K562 (cell line): ENCODE measurements at regions not wholly inside any gene's neighbourhood (a gene's known extent, or its start where the extent isn't known, plus 50 kb on each side); places are given as distances from the start of the nearest gene placed in this dataset.

Source experiments
- ATAC-seq: fragments of 200-7000 bp; cut with Tn5 transposase; 3 replicates; pipeline ENCODE4 v1.9.1; 2020; ENCODE audit warnings: moderate library complexity
- BruUV-seq: library from RNA; stranded (reverse); fragments of 400-500 nt; replicated peaks from 2 replicates; lab custom pipeline; 2021; lab: Mats Ljungman, UMichigan
- CTCF ChIA-PET: fragments of 300-600 bp; formaldehyde crosslinking; extraction: SDS; loops from one replicate; lab custom pipeline; 2021; ENCODE audit warnings: low intra/inter-chr PET ratio; lab: Yijun Ruan, JAX
- POLR2A ChIA-PET: fragments of 300-600, 350-650 bp; sonication (Branson Sonifier 250); formaldehyde crosslinking; extraction: SDS; loops from one replicate; lab custom pipeline; 2021; ENCODE audit warnings: antibody characterized with exemption, inconsistent platforms; lab: Yijun Ruan, JAX
- DNase-seq, 4 experiments: peaks; one replicate each; pipeline versions ENCODE4 v3.0.0 to v3.0.0-alpha.2; 2011 to 2018; ENCODE audit warnings: low spot score in 3 of 4, mixed read lengths in 3 of 4; ENCODE audit errors: extremely low read depth in 1 of 4
- FAIRE-seq: peaks from 2 replicates; lab custom pipeline; 2011; peaks lifted over from hg19 to GRCh38; lab: Jason Lieb, UNC
- H2AFZ ChIP-seq: 2 replicates; pipeline ENCODE4 v1.6.0; 2011; ENCODE audit warnings: low read depth, low read length, control low read depth, inconsistent platforms
- H3K27ac ChIP-seq: fragments of 200-600 bp; 3 replicates; pipeline ENCODE4 v1.8.0; 2011; ENCODE audit warnings: low read depth, mild to moderate bottlenecking, control low read depth, inconsistent platforms, low read length, moderate library complexity, mixed read lengths; ENCODE audit errors: extremely low read depth
- H3K27me3 ChIP-seq, 2 experiments: fragments of 300-600 bp in 1 of 2; 2 replicates in 1 of 2; 3 replicates in 1 of 2; pipeline versions ENCODE4 v1.6.0 to v1.8.0; 2011; ENCODE audit warnings: inconsistent platforms in 2 of 2, low read length in 2 of 2, mild to moderate bottlenecking in 1 of 2, mixed read lengths in 1 of 2, moderate library complexity in 1 of 2; ENCODE audit not compliant: control insufficient read depth in 2 of 2, insufficient read depth in 2 of 2
- H3K36me3 ChIP-seq: fragments of 300-600 bp; 3 replicates; pipeline ENCODE4 v1.8.0; 2011; ENCODE audit warnings: mild to moderate bottlenecking, low read length, inconsistent platforms; ENCODE audit not compliant: control insufficient read depth, insufficient read depth
- H3K4me1 ChIP-seq, 2 experiments: fragments of 200-600 bp in 1 of 2; replicated peaks in 1 of 2; 2 replicates in 1 of 2; 3 replicates in 1 of 2; pipeline versions ENCODE4 v1.5.1 to v1.8.0; 2011; ENCODE audit warnings: inconsistent platforms in 2 of 2, low read length in 2 of 2, mild to moderate bottlenecking in 1 of 2, mixed read lengths in 1 of 2, moderate library complexity in 1 of 2; ENCODE audit not compliant: control insufficient read depth in 2 of 2, insufficient read depth in 2 of 2
- H3K4me2 ChIP-seq: 2 replicates; pipeline ENCODE4 v1.6.1; 2011; ENCODE audit warnings: low read length, control low read depth, inconsistent platforms, mixed read lengths; ENCODE audit not compliant: insufficient read depth
- H3K4me3 ChIP-seq: fragments of 200-600 bp; sonication (generic), shearing (Covaris generic); 2 replicates; pipeline ENCODE4 v1.5.1; 2016; ENCODE audit warnings: control low read depth, inconsistent platforms
- H3K79me2 ChIP-seq: fragments of 200-600 bp; 3 replicates; pipeline ENCODE4 v1.8.0; 2011; ENCODE audit warnings: low read length, inconsistent platforms; ENCODE audit not compliant: control insufficient read depth, insufficient read depth
- H3K9ac ChIP-seq, 2 experiments: 2 replicates each; pipeline versions ENCODE4 v1.6.0 to v1.6.1; 2011; ENCODE audit warnings: low read depth in 2 of 2, low read length in 2 of 2, control low read depth in 1 of 2, inconsistent platforms in 1 of 2, mild to moderate bottlenecking in 1 of 2, mixed read lengths in 1 of 2; ENCODE audit not compliant: insufficient read depth in 1 of 2
- H3K9me1 ChIP-seq: one replicate; pipeline ENCODE4 v1.6.0; 2011; ENCODE audit warnings: inconsistent platforms, mild to moderate bottlenecking, low read length, moderate library complexity; ENCODE audit not compliant: control insufficient read depth, insufficient read depth
- H3K9me3 ChIP-seq: replicated peaks from 2 replicates; pipeline ENCODE4 v1.5.1; 2011; ENCODE audit warnings: low read depth, low read length, inconsistent platforms; ENCODE audit not compliant: control insufficient read depth, insufficient read depth
- H4K20me1 ChIP-seq: replicated peaks from 2 replicates; pipeline ENCODE4 v1.6.1; 2011; ENCODE audit warnings: low read length, inconsistent platforms, mixed read lengths; ENCODE audit not compliant: control insufficient read depth, insufficient read depth
- CREB3 ChIP-seq: fragments of 450-650 bp; conservative IDR thresholded peaks from 2 replicates; pipeline ENCODE4 v1.6.1; 2016; ENCODE audit warnings: missing genetic modification characterization, low read depth, mild to moderate bottlenecking, missing compliant biosample characterization, moderate library complexity
- DACH1 ChIP-seq: fragments of 450-650 bp; IDR thresholded peaks from 2 replicates; pipeline ENCODE4 v1.6.1; 2018; ENCODE audit not compliant: partially characterized antibody
- ESRRA ChIP-seq: fragments of 450-650 bp; IDR thresholded peaks from 2 replicates; pipeline ENCODE4 v1.6.1; 2014; ENCODE audit warnings: low read depth, mild to moderate bottlenecking, moderate library complexity, borderline replicate concordance
- HDGF ChIP-seq: fragments of 450-650 bp; IDR thresholded peaks from 2 replicates; pipeline ENCODE4 v1.6.1; 2016
- IFI16 ChIP-seq: fragments of 250-450 bp; sonication (Bioruptor Pico); IDR thresholded peaks from 2 replicates; pipeline ENCODE4 v2.1.2; 2022; ENCODE audit warnings: mild to moderate bottlenecking, inconsistent platforms
- MBD1 ChIP-seq: fragments of 250-450 bp; sonication (Bioruptor Pico); IDR thresholded peaks from 2 replicates; pipeline ENCODE4 v1.8.0; 2022; ENCODE audit warnings: inconsistent platforms
- MCM7 ChIP-seq, 2 experiments: fragments of 450-650 bp; IDR thresholded peaks; 2 replicates each; pipeline ENCODE4 v1.6.1; 2016 to 2018
- NR1H2 ChIP-seq: sonication (generic); formaldehyde crosslinking; IDR thresholded peaks from 2 replicates; pipeline ENCODE4 v1.4.0; 2020; ENCODE audit warnings: mild to moderate bottlenecking, missing genetic modification reagents
- OTX1 ChIP-seq: fragments of 450-650 bp; formaldehyde crosslinking; IDR thresholded peaks from 2 replicates; pipeline ENCODE4 v1.4.0; 2022; ENCODE audit warnings: mild to moderate bottlenecking
- SMAD2 ChIP-seq: fragments of 150-350 bp; IDR thresholded peaks from 2 replicates; pipeline ENCODE4 v1.6.1; 2014; ENCODE audit warnings: low read depth, mild to moderate bottlenecking, low read length
- THRB ChIP-seq: fragments of 450-650 bp; formaldehyde crosslinking; conservative IDR thresholded peaks from 2 replicates; pipeline ENCODE4 v1.4.0; 2022; ENCODE audit warnings: mild to moderate bottlenecking, missing genetic modification characterization
- XRCC4 ChIP-seq: IDR thresholded peaks from one replicate; pipeline ENCODE4 v1.6.1; 2011; ENCODE audit not compliant: insufficient read depth, insufficient read length; ENCODE audit errors: extremely low read depth
- ZNF436 ChIP-seq: fragments of 250-450, 450-650 bp; sonication (Bioruptor Pico); formaldehyde crosslinking; IDR thresholded peaks from 2 replicates; pipeline ENCODE4 v1.7.0; 2020; ENCODE audit warnings: mild to moderate bottlenecking
- WGBS: fragments of 100-300 bp; shearing (Covaris generic); methylation state at CpG from one replicate; pipeline ENCODE4 v1.1.6; 2016; ENCODE audit warnings: low coverage, mixed read lengths; ENCODE audit not compliant: insufficient coverage; ENCODE audit errors: missing lambda C conversion rate; 5-methylcytosine and 5-hydroxymethylcytosine counted together
- in situ Hi-C: fragments of 300-500 bp; cut with MboI; formaldehyde crosslinking; loops from 4 replicates; pipeline ENCODE4 v1.15.0; 2018; ENCODE audit warnings: inconsistent platforms, mixed read lengths
- intact Hi-C: fragments of 100-400 bp; cut with micrococcal nuclease; formaldehyde crosslinking; loops from 2 replicates; pipeline ENCODE4 v1.14.2; 2022

- no peaks in the 10 kb centered on the region for H3K9me3 ChIP-seq
- H3K79me2 ChIP-seq, result no peaks in the 10 kb centered on the region
- DNase-seq (no peak), FAIRE-seq (no peak)
- H3K9me1 ChIP-seq, result no peaks in the 10 kb centered on the region
- no TSS peak for BruUV-seq
- no peak overlapping the region for H3K4me3 ChIP-seq
- no peak overlapping the region for H3K9ac ChIP-seq
- no peaks in the 10 kb centered on the region for H3K36me3 ChIP-seq
- POLR2A ChIA-PET, result interaction anchor here (0.9 to 1.1 kb wide), 2 partner anchors 9 to 79 kb away, joined by 3 read pairs; no protein-coding TSS in a partner anchor
- CTCF ChIA-PET, result no interaction called here
- intact Hi-C loops (no loop called here), in situ Hi-C loops (no loop called here)
- no peak overlapping the region for H3K4me2 ChIP-seq
- H4K20me1 ChIP-seq, result 0 out of 2 replicates have a peak, but pooled peaks cover 4% of the 10 kb centered on the region
- H3K4me1 ChIP-seq, result no peaks in the 10 kb centered on the region; a peak in 1 of 5 replicates
- no peak for TF ChIP-seq SMAD2
- no peak for TF ChIP-seq XRCC4
- TF ChIP-seq NR1H2 (CRISPR knock-in tag), result no peak
- no peak for TF ChIP-seq IFI16 (CRISPR knock-in tag)
- TF ChIP-seq ZNF436 (CRISPR knock-in tag), result no peak
- TF ChIP-seq MCM7 (IDR thresholded peaks at IDR 0.05), result no peak
- no peak for TF ChIP-seq THRB
- no peak for TF ChIP-seq MBD1 (CRISPR knock-in tag)
- TF ChIP-seq CREB3 (tag), result no peak
- no peak for TF ChIP-seq OTX1 (CRISPR knock-in tag)
- no peak for TF ChIP-seq ESRRA
- no peak for TF ChIP-seq HDGF
- no peak for TF ChIP-seq DACH1
- TF ChIP-seq, all 486 proteins: peak for 0
- Histone ChIP-seq H2AFZ (no peak overlapping the region), H3K27ac (no peak overlapping the region), H3K27me3 (peaks cover 21 to 66% of the 10 kb centered on the region in 2 experiments)
- ATAC-seq, result no peak
- 5% methylated on average over 5 of the region's 5 CpGs for WGBS
Measured at GRCh38 chr1:22371408-22371807, 80.2 kb upstream of the ZBTB40 start.
